SK-N-DZ (cell line): ENCODE measurements at regions not wholly inside any gene's neighbourhood (a gene's known extent, or its start where the extent isn't known, plus 50 kb on each side); places are given as distances from the start of the nearest gene placed in this dataset.

Experiments
- DNase-seq: peaks from one replicate; pipeline ENCODE4 v3.0.0-alpha.2; 2015; ENCODE audit warnings: low spot score

- DNase-seq, result no peak
Measured at GRCh38 chr2:196276421-196276820, 105.0 kb upstream of the STK17B start.

DNA sequence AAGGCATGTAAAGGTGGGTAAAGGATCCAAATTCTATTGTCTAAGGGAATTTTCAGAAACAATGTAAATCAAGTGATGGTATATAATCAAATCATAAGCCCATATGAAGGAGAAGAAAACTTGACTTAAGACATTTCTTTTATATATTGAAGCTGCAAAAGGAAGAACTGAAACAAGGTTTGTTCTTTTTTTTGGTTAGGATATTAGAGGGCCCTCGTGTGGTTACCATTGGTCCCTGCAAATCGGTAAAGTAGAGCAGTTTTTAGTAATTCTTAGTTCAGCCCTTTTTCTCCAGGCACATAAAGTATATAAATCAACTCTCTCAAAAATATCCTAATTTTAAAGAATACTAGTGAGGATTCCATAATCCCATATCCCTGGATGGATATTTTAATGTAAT, 105.6 kb upstream of the STK17B start:
- no peak for DNase-seq

- no peak for DNase-seq
Measured at GRCh38 chr2:196278491-196278911, 107.1 kb upstream of the STK17B start.

- no peak for DNase-seq
Measured at GRCh38 chr2:196279541-196279940, 108.2 kb upstream of the STK17B start.

GRCh38 chr2:196284144-196284844, 112.9 kb upstream of the STK17B start:
- no peak for DNase-seq

- DNase-seq, result no peak
Measured at GRCh38 chr2:196284866-196285557, 113.6 kb upstream of the STK17B start.

- DNase-seq, result no peak
Measured at GRCh38 chr2:196286821-196287220, 115.4 kb upstream of the STK17B start.

GRCh38 chr2:196287523-196287922, 116.1 kb upstream of the STK17B start:
- no peak for DNase-seq

- DNase-seq, result no peak
Measured at GRCh38 chr2:196288006-196288538, 116.7 kb upstream of the STK17B start.

DNA sequence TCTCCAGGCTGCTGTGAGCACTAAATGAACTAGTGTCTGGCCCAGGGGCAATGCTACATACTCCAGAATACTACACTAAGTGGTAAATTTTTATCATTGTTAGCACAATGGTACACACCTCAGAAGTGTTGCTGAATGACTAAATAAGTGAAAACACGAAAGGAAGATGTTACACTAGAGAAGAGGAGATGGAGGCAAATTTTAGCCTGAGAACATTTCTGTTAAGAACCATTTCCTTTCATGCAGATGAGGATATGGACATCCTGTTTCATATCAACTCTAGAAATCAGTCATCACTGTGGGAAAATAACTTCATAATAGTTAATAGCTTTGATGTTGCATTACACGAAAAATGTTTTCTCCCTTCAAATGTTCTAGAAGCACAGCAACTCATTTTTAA, 117.6 kb upstream of the STK17B start:
- DNase-seq, result no peak

DNA sequence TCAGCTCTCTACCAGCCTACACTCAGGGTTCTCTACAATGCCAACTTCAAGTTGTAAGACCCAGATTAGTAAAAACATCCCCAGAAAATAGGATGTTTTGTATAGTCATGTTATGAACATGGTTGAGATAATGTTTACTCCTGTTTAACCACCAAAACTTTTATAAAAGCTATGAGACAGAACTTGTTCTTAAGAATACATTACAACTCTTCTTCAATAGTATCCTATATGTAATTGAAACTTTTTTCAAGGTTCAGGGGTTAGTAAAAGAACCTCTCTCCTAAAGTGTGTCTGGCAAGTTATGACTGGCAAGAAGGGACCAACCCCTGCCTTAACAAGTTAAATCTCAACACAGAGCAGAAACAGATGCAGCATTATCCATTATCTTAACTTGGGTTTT, 118.8 kb upstream of the STK17B start:
- no peak for DNase-seq

DNA sequence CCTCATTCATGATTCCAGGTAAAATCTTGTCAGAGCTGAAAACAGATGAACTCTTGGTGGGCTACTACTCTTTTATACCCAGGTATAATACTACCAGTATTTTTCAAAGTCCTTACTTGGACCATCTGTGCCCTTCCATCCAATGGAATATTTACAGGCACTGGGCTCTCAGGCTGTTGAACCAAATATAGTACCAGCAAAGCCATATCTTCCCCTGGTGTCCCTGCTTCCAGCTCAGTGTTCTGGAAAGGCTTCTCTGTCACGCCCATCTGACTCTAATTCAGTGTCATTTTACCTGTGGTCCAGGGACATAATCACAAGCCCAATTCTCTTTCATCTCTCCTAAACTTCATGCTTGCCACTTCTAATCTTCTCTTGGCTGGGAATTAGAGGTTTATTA, 119.2 kb upstream of the STK17B start:
- no peak for DNase-seq

DNA sequence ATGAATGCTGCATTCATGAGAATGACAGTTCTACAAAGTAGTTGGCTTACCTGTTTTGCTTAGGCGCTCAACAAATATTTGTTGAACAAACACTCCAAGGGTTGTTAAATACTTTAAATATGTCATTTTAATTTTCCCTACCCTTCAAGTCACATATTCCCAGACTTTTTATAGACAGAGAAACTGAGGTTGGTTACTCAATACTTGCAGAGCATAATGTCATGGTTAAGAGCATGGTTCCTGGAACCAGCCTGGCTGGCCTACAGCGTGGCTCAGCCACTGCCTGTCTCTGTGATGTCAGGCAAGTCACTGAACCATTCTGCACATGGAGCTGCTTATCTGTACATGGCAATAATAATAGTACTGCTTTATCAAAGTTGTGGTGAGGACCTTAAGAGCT, 120.0 kb upstream of the STK17B start:
- DNase-seq, result no peak

DNA sequence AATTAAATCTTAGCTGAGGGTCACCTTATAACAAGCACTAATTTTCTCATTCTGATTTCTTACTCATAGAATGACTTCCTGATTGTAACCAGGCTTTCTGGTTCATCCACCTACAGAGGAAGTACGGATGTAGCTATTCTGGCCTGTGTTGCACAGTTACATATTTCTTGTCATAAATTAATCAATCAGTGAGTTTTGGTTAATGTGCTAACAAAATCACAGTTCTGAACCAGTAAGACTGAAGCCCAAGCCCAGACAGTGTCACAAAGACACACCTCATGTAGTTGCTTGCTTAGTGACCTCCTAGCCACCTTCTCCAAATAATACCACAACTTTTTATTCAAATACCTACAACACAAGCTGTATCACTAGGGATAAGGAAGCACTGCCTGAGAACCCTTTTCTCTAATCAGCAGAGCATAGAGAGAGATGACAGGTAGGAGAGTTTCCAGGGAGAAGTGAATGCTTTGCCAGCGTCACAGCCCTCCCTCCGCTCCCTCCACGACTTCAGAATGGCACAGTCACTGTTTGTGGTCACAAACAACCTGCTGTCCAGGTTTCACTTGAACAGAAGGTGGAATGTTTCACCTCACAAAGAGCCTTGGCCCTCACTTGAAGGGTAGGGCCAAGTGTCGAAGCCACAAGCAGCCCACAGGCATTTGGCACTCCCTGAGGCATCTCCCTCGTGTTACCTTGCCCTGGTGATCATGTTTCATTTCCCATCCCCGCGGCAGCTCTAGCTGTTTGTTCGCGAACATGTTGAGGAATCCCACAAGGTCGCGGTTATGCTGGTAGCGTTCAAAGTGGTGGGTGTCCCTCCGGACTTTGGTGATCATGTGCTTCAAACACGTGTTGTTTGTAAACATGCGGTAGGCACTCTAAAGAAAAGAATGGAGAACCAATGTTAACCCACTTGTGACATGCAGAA, 120.8 kb upstream of the STK17B start:
- DNase-seq, result no peak

- DNase-seq, result no peak
Measured at GRCh38 chr2:196293751-196294515, 122.6 kb upstream of the STK17B start.

DNA sequence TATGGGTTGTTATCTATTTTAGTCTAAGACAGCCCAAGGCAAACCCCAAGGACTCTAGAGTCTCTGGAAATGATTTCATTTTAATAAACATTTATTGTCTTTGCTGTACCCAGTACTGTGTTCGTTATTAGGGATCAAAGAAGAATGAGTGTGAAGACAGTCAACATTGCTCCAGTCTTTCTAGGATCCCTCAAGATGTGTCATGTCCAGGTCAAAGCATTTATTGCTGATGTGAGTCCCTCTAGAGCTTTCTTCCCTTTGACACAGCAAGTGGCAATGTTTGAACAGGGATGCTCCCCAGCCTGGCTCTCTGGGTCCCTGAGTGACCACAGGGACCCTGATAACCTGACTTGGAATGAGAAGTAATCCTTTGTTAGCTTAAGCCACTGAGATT, 123.1 kb upstream of the STK17B start:
- no peak for DNase-seq

DNA sequence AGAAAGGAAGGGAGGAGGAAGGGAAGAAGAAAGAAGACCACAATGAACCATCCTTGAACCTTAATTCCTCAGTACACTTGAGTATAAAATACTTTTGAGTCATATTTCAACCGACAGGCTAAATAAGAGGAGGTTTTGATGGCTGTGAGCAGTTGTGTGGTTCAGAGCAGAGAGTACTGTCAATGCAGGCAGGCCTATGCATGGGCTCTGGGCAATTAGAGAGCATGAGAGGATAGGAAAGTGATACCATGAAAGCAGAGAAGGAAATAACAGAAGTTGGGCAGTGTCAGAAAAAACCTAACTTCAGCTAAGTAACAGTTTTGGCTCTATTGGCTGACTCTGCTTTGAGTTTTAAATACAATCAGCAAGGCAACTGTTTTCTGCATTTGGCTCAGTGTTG, 123.6 kb upstream of the STK17B start:
- no peak for DNase-seq

- DNase-seq, result peak; percentile 5
Measured at GRCh38 chr2:196298106-196298723, 126.8 kb upstream of the STK17B start.

- DNase-seq, result no peak
Measured at GRCh38 chr2:196307775-196308305, 136.5 kb upstream of the STK17B start.

DNA sequence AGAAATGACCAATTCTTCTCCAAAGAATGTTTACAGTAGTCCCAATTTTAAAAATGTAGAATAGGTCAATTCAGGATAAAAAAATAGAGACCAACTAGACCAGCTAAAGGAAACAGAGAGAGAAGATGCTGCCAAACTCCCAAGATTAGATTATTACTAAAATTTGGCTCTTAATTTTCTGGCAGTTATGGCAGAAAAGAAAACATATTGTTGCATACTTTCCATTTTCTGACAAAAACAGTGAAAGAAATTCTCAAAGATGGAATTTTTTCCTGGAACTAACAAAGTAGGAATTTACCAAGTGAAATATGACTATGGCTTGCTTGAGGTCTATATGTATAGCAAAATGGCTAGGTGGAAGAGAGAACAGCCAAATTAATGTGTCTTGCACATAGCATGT, 138.3 kb upstream of the STK17B start:
- DNase-seq, result no peak

DNA sequence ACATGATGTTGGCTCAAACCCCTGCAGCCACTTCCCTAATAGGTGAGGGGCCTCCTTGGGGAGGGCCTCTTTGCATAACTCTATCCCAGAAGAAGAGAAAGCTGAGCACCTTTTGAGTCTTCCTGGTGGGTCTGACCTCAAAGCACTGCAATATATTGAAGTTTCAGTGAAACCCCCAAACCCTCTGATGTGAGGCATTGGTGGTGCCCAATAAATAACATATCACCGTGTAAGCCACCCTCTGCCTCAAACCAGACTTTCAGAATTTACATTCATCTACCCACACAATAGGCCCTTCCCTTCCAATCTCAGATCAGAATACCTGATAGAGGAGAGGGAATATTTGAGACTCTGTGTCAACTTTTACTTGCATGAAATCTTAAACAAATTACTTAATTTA, 142.8 kb upstream of the STK17B start:
- no peak for DNase-seq
